ENCODE measurements at regions not wholly inside any gene's neighbourhood (a gene's known extent, or its start where the extent isn't known, plus 50 kb on each side); places are given as distances from the start of the nearest gene placed in this dataset.
"Not testable (repeated sequence)": the region's sequence is repeated elsewhere in the genome, so short reads cannot be mapped to it uniquely, and the experiment has no call there.

DNA sequence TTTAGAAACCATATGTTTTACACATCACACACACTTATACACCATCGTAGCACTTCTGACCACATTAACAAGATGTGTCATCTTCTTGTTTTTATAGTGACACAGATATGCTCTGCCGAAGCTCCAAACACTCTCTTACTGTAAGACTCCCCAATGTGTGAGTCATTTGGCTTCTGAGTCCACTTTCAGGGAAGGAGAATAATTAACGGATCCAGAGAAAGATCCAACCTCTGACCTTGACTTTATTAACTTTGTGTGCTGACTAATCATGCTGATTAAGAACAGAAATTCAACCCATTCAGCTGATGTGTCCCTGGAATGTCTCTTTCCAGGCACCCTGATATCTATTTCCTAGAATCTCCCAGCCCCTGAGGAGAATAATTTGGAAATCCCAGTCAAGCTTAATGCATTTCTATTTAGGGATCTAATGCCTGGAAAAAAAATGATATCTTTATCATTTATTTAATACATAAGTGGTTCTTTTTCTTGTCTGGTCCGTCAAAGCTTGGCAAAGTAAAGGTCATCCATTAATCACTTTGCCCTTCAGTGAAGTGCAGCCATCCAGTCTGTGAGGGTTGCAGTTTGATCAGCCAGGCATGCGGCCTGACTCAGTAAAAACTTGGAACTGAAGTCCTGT lies 615.8 kb upstream of the SYT4 start:
- DNase-seq = no peak

DNA sequence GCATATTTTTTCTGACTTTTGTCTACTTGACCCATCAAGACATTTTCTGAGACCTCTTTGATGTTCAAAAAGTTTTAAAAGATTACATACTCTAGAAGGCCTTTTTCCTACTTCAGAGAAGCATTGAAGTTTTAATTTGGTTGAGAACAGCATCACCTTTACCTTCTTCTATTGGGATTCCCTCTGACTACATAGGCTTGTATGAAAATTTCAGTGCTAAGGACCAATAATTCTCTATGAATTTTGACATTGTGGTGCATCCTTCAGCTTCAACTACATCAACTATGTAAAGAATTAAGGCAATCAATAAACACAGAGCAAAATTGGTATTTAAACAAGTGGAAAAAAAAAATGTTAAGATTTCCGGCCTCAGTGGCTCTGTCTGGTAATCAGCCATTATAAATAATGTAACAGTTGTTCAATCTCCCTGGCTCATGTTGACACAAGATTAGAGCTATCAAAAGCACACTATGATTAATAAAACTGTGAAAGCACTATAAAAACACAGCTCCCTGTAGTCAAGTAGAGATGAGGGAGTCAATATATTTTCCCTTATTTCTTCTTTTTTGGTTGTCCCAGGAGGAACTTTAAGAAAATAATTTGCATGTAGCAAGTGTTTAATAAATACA lies 627.0 kb upstream of the SYT4 start:
- no peak for DNase-seq

DNA sequence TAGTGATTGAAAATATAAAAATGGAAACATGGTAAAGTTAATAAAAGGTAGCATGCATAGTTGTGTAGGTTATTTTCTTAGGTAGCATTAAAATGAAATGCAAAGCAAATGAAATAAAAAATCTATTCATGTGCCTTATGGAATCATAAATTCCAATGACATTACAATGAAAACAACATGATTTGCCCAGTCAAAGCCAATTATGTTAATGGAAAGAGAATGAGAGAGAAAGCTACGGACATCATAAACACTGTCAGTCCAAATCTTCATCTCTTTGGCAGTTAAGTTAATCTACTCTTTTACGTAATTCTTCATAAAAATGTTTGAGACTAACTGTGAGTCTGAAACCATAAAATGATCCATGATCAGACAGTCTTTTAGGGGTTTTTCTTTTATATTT lies 636.7 kb upstream of the SYT4 start:
- DNase-seq = no peak

DNA sequence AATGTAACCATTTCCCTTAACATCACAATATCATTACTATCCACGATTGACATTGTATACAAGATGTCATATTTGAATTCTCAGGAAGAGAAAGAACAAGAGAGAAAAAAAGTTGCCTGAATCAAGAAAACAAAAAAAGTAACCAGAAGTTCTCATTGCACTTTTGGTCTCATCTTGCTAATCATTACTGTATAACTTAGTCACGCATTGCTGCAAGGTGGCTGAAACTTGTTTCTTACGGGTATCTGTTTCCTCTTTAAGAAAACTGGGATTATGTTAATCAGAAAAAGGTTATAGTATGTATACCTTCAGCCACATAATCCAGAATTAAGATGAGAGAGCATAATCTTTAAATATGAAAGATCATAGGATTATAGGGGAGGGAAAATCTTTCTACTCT lies 639.7 kb upstream of the SYT4 start:
- DNase-seq = no peak

DNA sequence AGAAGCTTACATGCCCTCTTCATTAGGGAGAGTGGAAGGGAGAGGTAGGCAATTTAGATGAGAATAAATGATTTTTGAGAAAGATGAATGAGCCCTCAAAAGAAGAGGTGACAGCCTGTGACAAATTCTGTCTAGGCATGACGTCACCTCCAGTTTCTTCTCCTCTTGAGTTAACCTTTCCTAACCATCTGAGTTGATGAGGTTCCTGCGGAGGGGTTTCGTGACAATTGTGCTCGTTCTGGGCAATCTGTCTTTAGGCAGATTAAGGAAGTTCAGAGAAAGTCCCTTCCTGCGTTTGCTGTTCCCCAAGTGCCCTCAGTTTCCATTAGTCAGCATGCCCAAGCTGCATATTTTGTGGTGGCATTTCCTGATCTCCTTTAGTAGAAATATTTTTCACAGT lies 640.2 kb upstream of the SYT4 start:
- no peak for DNase-seq

DNA sequence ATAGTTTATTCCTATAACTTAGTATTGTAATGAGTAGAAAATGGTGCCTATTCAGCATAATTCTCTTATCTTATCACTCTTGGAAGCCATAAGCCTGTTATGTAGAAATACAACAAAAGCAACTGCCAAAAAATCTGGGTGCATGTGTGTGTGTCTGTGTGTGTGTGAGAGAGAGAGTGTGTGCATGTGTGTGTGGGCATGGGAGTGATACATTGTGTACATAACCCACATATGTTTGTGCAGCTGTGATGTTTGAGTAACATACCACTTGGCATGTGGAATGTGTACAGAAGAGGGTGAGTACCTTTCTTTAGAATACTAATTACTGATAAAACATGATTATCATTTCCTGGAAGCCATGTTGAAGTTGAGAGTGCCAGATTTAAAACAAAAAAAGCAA lies 642.3 kb upstream of the SYT4 start:
- DNase-seq = peak; percentile 73 to 74

DNA sequence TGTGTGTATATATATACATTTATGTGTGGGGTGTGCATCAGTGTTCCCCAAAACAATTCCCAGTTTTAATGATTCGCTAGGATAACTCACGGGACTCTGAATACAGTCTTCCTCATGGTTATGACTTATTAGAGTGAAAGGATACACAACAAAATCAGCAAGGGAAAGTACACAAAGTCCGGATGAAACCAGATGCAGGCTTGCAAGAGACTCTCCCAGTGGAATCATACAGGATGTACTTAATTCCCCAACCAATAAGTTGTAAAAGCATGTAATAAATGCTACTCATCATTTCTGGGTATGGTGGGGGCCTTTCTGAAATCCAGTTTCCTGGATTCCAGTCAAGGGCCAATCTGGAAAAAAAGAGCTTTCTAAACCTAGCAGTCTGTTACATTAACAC lies 654.1 kb upstream of the SYT4 start:
- DNase-seq = no peak

DNA sequence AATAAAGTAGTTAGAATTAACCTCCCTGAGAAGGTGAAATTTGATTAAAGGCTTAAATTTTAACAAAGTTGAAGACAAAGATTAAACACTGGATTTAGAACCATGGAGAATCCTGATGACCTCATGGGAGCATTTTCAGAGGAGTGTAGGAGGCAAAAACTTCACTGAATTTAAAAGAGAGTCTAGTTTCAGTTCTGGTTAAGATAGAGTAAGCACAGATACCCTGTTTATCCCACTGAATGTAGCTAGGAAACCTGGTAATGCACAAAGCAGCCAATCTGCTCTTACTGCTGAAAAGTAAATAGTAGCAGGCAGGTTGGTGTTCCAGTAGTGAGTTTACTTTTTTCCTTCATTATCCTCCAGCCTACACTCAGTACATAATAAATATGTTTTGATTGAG lies 654.9 kb upstream of the SYT4 start:
- no peak for DNase-seq

DNA sequence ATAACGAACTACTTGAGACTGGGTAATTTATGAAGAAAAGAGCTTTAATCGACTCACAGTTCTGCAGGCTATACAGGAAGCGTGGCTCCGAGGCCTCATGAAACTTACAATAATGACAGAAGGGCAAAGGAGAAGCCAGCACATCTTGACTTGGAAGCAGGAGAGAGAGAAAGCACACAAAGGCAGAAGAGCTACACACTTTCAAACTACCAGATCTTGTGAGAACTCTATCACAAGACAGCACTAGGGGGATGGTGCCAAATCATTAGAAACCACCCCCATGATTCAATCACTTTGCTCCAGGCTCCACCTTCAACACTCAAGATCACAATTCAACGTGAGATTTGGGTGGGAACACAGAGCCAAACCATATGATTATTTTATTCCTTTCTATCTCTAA lies 655.9 kb upstream of the SYT4 start:
- DNase-seq = no peak

DNA sequence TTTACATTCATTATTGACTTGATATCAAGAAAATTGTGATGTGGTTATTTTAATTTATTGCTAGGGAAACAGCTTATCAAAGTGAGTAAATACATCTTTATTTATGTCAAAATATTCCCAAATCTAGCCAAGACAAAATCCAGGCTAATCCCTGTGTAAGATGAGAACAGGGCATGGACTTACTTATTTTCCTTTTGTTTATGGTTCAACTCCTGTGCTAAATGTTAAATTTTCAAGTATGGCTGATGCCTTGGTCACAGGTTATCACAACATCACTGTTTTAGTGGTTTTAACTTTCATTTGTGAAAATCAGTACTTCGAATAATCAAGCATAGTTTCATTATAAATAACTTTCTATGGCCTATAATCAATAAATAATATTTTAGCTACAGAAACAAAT lies 657.0 kb upstream of the SYT4 start:
- DNase-seq = no peak

DNA sequence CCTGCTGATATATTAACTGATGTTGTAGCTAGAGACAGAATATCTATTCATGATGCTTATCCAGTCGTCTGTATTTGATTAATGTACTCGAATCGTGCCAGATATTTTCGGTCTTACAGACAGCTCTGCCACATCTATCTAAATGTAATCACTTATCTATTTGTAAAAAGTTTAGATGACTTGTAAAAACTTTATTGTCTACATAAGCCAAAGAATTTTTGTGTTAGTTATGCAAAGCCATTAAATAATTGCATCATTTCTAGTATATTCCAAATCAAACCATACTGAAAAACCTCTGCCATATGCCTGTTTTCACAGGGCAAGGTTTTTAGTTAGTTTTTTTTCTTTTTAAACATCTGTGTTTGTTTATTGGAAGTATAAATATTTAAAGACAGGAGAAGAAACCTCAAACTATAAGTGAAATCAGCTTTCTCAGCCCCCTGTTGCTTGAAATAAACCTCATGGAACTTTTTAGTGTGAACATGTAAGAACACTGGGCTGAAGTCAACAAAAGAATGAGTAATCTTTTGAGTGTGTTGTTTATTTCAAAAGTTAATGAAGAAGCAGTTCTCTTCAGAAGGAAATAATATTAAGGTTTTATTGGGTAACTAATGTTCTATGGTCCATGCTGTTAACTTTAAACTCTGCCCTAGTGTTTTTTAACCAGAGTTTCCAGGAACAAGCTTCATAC lies 657.6 kb upstream of the SYT4 start:
- DNase-seq = no peak

DNA sequence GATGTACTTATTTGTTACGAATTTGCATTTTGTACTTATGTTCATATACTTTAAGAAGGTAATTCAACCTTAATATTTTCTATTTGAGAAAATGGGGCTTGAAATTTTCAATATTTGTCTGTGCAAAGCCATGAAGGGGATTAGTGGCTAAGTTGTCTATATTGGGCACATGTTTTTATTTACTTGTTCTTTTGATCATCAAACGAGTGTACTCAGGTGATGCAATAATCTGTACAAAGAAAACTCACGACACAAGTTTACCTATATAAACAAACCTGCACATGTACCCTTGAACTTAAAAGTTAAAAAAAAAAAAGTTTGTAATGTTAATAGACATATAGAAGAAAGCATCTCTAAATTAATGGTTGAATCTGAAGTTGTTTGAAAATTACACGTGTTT lies 658.9 kb upstream of the SYT4 start:
- DNase-seq = no peak

DNA sequence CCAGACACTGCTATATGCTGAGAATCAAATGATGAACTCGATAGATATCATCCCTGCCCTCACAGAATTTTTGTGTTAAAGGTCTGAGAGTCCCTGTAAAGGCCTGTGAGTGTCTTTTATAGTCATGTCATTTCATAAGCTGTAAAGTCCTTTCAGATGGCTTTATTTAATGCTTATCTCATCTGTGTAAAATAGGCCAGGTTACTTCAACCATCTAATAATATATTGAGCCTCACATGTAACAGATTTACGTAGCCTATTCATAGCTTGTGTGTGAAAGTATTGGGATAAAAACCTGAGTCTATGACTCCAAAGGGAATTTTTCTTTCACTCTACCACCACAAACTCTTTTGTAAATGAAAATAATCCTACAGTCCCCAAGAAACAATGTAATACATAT lies 672.0 kb upstream of the SYT4 start:
- DNase-seq = no peak

DNA sequence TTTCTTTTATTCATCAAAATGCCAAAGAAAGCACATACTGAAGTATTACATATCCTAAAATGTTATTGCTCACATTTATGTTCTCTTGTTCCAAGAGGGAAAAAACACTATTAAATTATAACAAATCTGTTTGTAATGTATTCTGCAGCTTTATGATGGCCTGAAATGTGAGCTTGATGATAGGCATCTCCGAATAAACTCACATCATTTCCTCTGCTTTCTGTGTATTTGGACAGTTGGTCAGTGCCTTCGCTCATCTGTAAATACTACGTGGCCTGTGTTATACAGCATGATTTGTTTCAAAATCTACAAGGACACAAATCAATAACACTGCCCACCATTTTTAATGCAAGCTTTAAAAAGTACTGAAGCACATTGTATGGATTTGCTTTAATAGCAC lies 672.8 kb upstream of the SYT4 start:
- no peak for DNase-seq

DNA sequence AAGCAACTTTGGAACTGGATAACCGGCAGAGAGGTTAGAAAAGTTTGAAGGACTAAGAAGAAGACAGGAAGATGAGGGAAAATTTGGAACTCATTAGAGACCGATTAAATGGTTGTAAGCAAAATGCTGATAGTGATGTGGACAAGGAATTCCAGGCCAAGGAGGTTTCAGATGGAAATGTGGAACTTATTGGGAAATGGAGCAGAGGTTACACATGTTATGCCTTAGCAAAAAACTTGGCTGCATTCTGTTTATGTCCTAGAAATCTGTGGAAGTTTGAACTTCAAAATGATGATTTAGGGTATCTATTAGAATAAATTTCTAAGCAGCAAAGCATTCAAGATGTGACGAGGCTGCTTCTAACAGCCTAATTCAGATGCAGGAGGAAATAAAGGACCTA lies 675.1 kb upstream of the SYT4 start:
- DNase-seq = no peak

DNA sequence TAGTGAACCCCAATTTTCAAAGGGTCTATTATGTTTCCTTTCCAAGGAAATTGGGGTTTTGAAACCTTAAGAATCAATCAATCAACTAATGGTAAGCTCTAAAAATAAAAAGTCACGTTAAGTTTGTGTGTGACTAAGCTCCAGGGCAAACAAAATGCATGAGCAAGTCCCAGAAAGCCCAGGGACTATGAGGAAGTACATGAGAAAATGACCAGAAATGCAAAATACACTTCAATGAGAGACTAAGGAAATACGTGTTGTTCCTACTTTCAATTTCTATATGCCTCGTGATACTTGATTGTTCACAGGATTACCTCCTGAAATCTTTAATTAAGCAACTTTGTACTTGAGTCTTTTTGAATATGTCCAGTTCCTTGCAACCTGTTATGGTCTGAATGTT lies 684.4 kb upstream of the SYT4 start:
- DNase-seq = no peak

DNA sequence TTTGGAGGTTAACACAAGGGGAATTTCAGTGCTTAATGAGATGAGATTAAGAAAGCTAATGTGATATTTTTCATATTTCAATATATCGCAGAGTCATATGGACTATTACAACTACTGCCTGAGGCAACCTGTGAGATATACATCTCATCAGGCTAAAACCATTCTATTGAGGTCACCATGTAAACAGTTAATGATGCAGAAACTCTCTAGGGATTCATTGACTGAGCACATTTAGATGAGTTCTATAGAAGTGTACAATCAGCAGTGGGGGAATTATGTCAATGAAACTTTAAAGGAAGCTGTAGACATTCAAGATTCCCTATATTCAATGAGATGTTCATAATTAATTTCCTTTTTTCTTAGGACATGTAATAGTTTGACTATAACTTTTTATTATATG lies 687.4 kb upstream of the SYT4 start:
- no peak for DNase-seq

DNA sequence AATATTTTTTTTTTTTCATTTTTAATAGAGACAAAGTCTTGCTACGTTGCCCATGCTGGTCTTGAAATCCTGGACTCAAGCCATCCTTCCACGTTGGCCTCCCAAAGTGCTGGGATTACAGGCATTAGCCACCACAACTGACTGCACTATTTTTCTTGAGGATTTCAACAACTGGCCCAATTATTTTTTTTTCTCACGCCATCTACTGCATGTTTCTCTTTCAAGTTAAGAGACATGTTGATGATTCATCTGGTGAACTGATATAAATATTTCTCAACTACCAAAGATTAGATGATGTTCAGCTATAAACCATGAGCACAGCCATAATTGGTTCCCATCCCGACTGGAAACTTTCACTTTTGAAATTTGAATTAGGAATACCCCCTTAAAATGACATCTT lies 688.4 kb upstream of the SYT4 start:
- no peak for DNase-seq

DNA sequence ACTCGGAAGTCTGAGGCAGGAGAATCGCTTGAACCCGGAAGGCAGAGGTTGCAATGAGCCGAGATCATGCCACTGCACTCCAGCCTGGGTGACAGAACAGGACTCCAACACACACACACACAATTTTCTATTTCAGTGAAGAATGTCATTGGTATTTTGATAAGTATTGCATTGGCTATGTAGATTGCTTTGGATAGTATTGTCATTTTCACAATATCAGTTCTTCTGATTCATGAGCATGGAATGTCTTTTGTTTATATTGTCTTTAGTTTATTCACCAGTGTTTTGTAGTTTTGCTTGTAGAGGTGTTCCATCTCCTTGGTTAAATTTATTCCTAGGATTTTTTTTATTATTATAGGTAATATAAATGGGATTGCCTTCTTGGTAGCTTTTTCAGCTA lies 693.4 kb upstream of the SYT4 start:
- DNase-seq = no peak

DNA sequence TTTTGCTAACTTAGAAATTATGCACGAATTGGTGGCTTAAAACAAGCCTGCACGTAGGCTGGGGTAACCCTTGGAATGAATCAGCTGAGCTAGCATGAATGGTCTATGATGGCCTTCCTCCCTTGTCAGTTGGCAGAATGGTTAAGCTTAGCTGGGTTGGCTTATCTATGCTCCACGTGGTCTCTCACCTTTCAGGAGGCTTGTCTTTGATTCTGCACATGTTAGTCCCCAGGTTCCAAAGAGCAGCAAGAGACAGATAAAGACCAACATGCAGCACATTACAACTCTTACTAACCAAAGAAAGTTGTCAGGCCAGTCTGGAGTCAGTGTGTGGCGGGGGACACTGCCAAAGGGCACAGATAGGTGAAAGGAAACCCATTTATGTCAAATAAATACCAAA lies 700.9 kb upstream of the SYT4 start:
- DNase-seq = no peak

DNA sequence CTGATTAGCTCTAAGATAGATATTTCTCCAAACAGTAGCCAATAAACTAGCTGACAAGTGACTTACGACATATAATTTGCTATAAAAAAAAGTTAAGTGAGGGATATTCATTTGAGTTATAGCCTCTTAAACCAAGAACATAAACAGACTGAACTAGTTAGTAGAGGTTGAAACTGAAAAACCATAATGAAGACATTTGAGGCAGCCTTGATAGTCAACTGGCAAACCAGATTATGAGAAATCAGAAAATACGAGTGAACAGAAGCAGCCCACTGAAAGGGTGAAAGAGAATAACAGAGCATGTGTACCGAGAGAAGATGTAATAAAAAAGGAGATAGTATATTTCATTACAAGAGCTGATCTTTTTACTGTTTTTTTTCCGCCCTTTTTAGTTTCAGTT lies 698.1 kb upstream of the SETBP1 start:
- DNase-seq = no peak

DNA sequence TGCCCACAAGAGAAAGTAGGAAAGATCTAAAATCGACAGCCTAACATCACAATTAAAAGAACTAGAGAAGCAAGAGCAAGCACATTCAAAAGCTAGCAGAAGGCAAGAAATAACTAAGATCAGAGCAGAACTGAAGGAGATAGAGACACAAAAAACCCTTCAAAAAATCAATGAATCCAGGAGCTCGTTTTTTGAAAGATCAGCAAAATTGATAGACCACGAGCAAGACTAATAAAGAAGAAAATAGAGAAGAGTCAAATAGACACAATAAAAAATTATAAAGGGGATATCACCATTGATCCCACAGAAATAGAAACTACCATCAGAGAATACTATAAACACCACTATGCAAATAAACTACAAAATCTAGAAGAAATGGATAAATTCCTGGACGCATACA lies 693.6 kb upstream of the SETBP1 start:
- DNase-seq = not testable (repeated sequence)

DNA sequence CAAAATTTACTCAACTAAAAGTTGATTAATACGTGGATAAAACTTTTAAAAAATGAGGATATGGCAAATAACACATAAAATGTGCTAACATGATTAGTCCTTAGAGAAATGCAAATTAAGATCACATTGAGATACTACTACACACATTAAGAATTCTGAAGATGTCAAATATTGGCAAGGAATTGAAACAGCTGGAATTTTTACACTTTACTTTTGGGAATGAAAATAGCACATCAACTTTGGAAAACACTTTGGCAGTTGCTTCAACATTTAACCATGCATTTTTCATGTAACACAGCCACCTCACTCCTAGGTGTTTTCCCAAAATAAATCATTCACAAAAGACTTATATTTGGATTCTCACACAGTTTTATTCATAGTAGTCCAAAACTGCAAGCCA lies 687.9 kb upstream of the SETBP1 start:
- DNase-seq = no peak

DNA sequence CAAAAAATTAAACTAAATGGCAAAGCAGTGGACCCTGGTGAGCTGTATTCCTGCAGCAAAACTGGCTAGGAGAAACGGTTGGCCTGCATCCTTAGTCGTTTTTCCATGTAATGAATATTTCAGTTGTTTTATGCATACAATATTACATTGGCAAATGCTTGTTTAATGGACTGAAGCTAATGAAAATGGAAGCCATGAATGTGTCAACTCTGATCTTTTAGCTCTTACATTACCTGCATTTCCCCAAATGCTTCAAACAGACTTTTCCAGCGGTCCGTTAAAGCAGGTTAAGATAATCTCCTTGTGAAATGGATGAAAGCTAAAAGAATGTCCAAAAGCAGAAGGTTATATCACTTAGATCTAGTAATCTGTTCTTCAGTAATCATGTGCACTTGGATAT lies 686.3 kb upstream of the SETBP1 start:
- no peak for DNase-seq

DNA sequence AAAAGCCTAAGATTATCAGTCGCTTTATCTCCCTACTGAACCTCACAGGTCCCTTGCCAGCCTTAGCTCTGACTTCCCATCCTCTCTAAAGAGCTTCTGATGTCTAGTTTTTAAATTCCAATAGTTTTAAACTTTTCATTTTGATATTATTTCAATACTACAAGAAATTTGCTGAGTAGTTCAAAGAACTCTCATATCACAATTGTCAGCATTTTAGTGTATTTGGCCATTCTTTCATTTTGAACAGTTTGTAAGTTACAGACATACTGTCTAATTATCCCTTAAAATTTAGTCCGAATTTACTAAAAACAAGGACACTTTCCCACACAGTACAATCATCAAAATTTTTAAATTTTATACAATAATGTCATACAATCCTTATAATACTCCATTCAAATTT lies 666.8 kb upstream of the SETBP1 start:
- DNase-seq = no peak
